ENCODE measurements at regions not wholly inside any gene's neighbourhood (a gene's known extent, or its start where the extent isn't known, plus 50 kb on each side); places are given as distances from the start of the nearest gene placed in this dataset.
"Not testable (repeated sequence)": the region's sequence is repeated elsewhere in the genome, so short reads cannot be mapped to it uniquely, and the experiment has no call there.

- intact Hi-C loops (cut with DNase I), result no loop called here
- DNase-seq (ENCODE audit: low spot score), result no peak
These were observed 267.6 kb upstream of the SLITRK6 start for GRCh38 chr13:86066611-86067365.

GRCh38 chr13:86052141-86052540 lies 252.9 kb upstream of the SLITRK6 start:
- no peak for DNase-seq (ENCODE audit: low spot score)
- intact Hi-C loops (cut with DNase I), result no loop called here

GRCh38 chr13:86051134-86052103 lies 252.2 kb upstream of the SLITRK6 start:
- DNase-seq (ENCODE audit: low spot score), result no peak
- intact Hi-C loops (cut with DNase I), result no loop called here

- DNase-seq (ENCODE audit: low spot score), result no peak
These were observed 239.3 kb upstream of the SLITRK6 start for GRCh38 chr13:86038490-86038889.

GRCh38 chr13:86020351-86021002 lies 221.3 kb upstream of the SLITRK6 start:
- no peak for DNase-seq (ENCODE audit: low spot score)
- intact Hi-C loops (cut with DNase I), result no loop called here

More at GRCh38 chr13:86038490-86038889, 239.3 kb upstream of the SLITRK6 start:
- intact Hi-C loops (cut with DNase I), result no loop called here

GRCh38 chr13:86006317-86006716 lies 207.1 kb upstream of the SLITRK6 start:
- intact Hi-C loops (cut with DNase I), result no loop called here
- no peak for DNase-seq (ENCODE audit: low spot score)

- intact Hi-C loops (cut with DNase I), result no loop called here
- DNase-seq (ENCODE audit: low spot score), result no peak
These were observed 203.8 kb upstream of the SLITRK6 start for GRCh38 chr13:86003029-86003428.

- intact Hi-C loops (cut with DNase I), result no loop called here
- DNase-seq (ENCODE audit: low spot score), result no peak
These were observed 201.3 kb upstream of the SLITRK6 start for GRCh38 chr13:86000546-86000945.

GRCh38 chr13:85997587-85997986 lies 198.4 kb upstream of the SLITRK6 start:
- DNase-seq (ENCODE audit: low spot score), result no peak
- intact Hi-C loops (cut with DNase I), result no loop called here

GRCh38 chr13:85995788-85996418 lies 196.7 kb upstream of the SLITRK6 start:
- intact Hi-C loops (cut with DNase I), result no loop called here
- no peak for DNase-seq (ENCODE audit: low spot score)

GRCh38 chr13:85993567-85993966 lies 194.3 kb upstream of the SLITRK6 start:
- intact Hi-C loops (cut with DNase I), result no loop called here
- DNase-seq (ENCODE audit: low spot score), result no peak

- no peak for DNase-seq (ENCODE audit: low spot score)
These were observed 191.2 kb upstream of the SLITRK6 start for GRCh38 chr13:85990397-85990796.

GRCh38 chr13:85985797-85986196 lies 186.6 kb upstream of the SLITRK6 start:
- DNase-seq (ENCODE audit: low spot score), result no peak
- intact Hi-C loops (cut with DNase I), result loop anchor here in 1 of 2 donors (10.0 kb wide), 1 partner anchor 351 kb away; no protein-coding TSS in a partner anchor

More at GRCh38 chr13:85990397-85990796, 191.2 kb upstream of the SLITRK6 start:
- intact Hi-C loops (cut with DNase I), result no loop called here

GRCh38 chr13:85982102-85982501 lies 182.9 kb upstream of the SLITRK6 start:
- intact Hi-C loops (cut with DNase I), result loop anchor here in 1 of 2 donors (10.0 kb wide), 1 partner anchor 347 kb away; no protein-coding TSS in a partner anchor
- no peak for DNase-seq (ENCODE audit: low spot score)

- intact Hi-C loops (cut with DNase I), result loop anchor here in 1 of 2 donors (10.0 kb wide), 1 partner anchor 346 kb away; no protein-coding TSS in a partner anchor
These were observed 181.2 kb upstream of the SLITRK6 start for GRCh38 chr13:85980447-85980846.

GRCh38 chr13:85976242-85976641 lies 177.0 kb upstream of the SLITRK6 start:
- intact Hi-C loops (cut with DNase I), result no loop called here
- no peak for DNase-seq (ENCODE audit: low spot score)

More at GRCh38 chr13:85980447-85980846, 181.2 kb upstream of the SLITRK6 start:
- DNase-seq (ENCODE audit: low spot score), result not testable (repeated sequence)

- no peak for DNase-seq (ENCODE audit: low spot score)
These were observed 175.6 kb upstream of the SLITRK6 start for GRCh38 chr13:85974608-85975366.

GRCh38 chr13:85970727-85971126 lies 171.5 kb upstream of the SLITRK6 start:
- intact Hi-C loops (cut with DNase I), result no loop called here
- DNase-seq (ENCODE audit: low spot score), result no peak

More at GRCh38 chr13:85974608-85975366, 175.6 kb upstream of the SLITRK6 start:
- intact Hi-C loops (cut with DNase I), result no loop called here

All from posterior vena cava (tissue), 2 donors.